Posterior vena cava (tissue), 2 donors: ENCODE measurements at regions not wholly inside any gene's neighbourhood (a gene's known extent, or its start where the extent isn't known, plus 50 kb on each side); places are given as distances from the start of the nearest gene placed in this dataset.
"Not testable (repeated sequence)": the region's sequence is repeated elsewhere in the genome, so short reads cannot be mapped to it uniquely, and the experiment has no call there.

Experiments
- DNase-seq: peaks from one replicate; pipeline ENCODE4 v3.0.0-alpha.2; 2020; ENCODE audit warnings: low spot score
- intact Hi-C, 2 donors: fragments of 100-400 bp; cut with DNase I; formaldehyde crosslinking; loops; one replicate each; pipeline versions ENCODE4 v1.14.1 to v1.14.2; 2022 to 2023
- donor health status: DM: yes; HTN: yes; CAD: no.
- donor health status: DM: yes; HTN: yes; CAD: no.

DNA sequence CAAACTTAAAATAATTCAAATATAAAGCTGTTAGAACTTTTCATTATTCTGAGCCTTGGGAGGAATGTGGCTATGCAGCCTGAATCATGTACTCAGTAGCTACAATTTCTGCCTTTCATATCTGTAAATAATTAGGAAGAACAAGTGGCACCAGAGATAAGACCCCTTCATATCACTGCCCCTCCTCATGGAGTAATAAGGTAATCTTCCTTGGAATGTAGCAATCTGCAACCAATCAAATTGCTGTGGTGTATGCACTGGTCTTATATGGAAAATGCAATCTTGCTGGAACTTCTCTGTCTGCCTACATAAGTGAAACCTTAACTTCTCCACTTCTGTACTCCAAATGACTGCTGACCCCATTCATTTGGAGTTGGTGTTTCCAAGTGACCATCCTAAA lies 104.4 kb upstream of the VANGL1 start:
- intact Hi-C loops, result no loop called here
- DNase-seq, result no peak

DNA sequence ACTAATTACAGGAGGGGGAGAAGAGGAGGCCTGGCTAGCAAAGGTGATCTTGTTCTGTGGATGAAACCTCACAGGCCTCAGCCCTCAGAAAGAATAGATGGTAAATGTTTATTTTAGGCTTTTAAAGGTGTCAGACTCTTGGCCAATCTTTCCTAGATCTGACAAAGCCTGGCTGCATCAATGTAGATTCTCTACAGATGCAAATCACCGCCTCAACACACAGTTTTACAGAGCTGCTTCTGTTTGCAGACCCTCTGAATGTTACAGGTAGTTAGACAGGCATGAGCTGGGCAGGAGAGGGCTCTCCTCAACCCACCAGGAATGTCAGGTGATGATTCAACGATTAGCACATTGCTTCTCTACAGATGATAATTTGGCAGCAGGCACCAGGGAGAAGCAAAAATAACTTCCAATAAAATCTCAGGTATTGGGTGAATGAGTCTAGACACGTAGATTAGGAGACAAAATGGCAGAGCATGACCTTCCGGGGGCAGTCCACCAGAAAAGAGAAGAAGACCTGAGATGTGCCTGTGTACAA lies 105.4 kb upstream of the VANGL1 start:
- intact Hi-C loops, result no loop called here
- no peak for DNase-seq

DNA sequence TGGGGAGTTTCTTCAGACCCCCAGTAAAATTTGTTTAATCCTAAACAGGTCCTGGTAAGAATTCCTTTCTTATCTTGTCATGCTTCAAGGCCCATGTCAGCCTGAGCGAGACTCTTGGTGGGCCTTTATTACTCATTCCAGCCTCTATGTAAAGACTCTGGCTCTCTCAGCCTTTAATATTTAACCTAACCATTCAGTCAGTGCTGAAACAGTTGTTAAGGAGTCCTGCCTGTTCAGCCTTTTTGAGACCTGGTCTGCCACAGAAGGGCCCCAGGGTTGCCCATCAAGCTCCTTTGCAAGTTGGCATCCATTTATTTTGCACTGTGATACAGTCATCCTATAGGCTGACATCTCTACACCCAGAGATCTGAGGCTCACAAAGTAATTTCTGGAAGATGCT lies 107.7 kb upstream of the VANGL1 start:
- intact Hi-C loops, result no loop called here
- no peak for DNase-seq

DNA sequence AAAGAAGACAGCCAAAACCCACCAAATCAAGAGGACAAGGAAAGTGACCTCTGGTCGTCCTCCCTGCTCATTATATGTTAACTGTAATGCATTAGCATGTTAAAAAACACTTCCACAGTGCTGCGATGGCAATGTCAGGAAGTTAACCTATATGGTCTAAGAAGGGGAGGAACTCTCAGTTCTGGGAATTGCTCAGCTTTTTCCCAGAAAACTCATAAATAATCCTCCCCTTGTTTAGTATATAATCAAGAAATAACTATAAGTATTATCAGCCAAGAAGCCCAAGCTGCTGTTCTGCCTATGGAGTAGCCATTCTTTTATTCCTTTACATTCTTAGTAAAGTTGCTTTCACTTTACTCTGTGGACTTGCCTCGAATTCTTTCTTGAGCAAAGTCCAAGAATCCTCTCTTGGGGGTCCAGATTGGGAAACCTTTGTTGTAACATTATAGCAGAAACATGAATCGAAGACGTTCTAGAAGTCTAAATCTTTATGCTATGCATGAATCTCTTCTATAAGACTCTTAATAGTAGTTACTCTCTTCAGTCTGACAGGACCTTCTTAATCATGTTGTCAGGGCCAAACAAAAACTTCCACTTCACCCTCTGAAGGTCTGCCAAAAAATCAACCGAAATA lies 110.0 kb upstream of the VANGL1 start:
- no peak for DNase-seq
- intact Hi-C loops, result no loop called here

DNA sequence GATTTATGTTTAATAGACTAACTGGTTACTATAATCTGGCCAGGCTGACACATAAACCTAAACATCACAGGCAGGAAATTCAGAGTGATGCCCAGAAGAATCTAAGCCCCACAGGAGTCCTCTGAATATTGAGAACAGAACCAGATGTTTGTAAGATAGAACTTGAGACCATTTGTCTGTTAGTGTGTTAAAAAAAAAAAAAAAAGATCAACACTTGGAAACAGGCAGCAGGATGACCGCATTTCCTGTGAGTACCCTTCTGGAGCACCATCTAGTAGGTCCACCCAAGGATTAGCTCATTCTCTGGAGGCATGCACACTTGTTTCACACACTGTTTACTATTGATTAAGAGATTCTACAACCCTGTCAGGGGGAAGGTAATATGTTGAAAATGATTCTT lies 111.4 kb upstream of the VANGL1 start:
- DNase-seq, result no peak
- intact Hi-C loops, result no loop called here

DNA sequence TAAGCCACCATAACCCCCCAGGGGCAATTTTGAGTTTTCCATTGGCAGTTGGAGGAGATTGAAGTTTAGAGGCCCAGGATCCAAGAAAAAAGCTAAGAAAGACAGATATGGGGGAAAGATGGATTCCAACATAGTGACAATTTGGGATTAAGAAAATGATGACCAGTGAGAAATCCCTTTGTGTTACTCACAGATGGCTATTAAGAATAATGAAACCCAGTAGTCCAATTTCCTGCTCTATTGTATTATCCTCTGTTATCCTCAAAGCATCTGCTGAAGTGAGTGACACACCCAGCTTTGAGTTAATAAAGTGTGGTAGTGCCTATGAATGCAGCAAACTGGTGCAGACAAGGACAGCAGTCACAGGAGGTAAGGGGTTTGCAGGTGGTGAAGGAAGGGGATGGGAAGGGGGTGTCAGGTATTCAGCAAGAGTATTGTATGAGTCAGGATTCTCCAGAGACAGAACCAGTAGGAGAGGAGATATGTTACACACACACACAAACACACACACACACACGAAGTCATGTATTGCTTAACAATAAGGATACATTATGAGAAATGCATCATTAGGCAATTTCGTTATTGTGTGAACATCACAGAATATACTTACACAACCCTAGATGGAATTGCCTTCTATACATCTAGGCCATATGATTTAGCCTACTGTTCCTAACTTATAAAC lies 112.4 kb upstream of the VANGL1 start:
- DNase-seq, result no peak
- intact Hi-C loops, result no loop called here

DNA sequence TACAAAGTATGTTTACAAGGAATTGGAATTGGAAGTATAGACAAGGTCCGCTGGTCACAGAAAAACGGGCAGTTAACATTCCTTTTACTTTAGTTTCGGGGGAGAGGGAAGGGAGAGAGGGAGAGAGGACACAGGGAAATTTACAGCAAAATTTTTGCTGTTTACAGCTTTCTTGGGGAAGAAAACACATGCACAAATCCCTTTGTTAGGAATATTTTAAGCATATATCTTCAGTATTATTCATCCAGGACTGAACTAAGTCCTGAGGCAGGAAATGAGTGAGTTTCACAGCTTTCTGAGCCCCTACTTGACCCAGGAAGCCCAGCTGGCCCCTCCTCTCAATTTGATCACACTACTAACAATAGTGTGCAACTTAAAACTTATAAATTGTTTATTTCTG lies 113.4 kb upstream of the VANGL1 start:
- DNase-seq, intact Hi-C loops: not testable (repeated sequence)

DNA sequence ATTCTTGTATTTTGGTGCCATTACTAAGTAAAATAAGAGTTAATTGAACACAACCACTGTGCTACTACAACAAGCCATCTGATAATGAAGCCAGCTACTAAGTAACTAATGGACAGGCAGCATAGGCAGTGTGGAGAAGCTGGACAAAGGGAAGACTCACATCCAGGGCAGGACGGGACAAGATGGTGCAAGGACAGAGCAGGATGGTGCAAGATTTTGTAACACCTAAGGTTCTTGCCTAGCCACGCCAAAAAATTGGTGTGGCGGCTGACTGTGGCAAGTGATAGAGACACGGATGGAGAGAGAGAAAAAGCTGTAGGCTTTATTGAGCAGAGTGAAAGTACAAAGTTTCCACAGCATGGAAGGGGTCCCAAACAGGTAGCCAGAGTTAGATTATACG lies 114.0 kb upstream of the VANGL1 start:
- intact Hi-C loops, result no loop called here

DNA sequence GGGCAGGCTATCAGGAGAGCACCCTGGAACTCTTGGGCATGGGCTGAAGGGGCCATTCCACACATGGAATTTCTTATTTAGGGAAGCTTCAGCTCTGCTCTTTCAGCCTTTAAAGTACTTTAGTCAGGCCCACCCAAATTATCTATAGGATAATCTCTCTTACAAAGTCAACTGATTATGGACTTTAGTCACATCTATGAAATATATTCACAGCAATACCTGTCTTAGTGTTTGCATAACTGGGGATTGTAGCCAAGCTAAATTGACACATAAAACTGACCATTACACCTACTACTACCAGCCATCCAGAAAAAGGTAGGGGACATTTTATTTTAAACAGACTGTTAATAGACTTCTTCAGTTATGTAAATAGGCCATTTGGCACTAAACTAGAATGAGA lies 114.9 kb upstream of the VANGL1 start:
- no peak for DNase-seq
- intact Hi-C loops, result no loop called here

More for the DNA sequence above, 114.0 kb upstream of the VANGL1 start:
- no peak for DNase-seq

DNA sequence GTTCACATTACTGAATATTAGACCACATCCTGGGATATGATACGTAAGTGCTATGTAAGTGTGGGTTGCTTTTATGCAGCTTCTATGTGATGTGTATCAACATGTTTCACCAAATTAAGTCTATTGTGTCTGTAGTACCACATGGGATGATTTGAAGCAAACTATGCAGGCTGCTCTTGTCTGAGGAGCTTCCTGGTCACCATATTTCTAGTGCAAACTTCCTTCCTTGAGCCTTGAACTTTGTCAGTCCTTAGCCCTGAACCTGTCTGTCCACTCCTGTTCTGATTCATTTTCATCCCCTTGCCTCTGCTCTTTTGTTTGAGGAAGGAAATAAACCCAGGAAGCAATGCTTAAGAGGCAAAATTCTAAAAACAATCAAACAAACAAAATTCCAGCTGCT lies 117.5 kb upstream of the VANGL1 start:
- no peak for DNase-seq
- intact Hi-C loops, result no loop called here

DNA sequence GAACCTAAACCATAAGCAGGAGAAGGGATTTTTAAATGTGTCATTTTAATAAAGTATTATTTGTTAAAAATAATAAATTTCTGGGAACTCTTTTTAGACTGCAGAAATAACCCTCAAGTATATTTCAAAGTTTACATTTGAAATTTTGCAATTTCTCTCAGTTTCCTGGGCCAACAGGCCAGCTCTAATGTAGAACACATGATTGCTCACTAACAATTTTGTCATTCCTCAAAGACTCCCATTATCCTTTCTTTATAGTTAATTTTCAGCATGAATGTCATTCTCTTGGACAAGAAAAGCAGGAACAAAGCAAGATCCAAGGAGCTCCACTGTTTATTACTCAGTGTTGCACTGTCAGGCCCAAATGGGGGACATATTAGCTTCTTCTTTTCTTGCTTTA lies 119.4 kb upstream of the VANGL1 start:
- no peak for DNase-seq

DNA sequence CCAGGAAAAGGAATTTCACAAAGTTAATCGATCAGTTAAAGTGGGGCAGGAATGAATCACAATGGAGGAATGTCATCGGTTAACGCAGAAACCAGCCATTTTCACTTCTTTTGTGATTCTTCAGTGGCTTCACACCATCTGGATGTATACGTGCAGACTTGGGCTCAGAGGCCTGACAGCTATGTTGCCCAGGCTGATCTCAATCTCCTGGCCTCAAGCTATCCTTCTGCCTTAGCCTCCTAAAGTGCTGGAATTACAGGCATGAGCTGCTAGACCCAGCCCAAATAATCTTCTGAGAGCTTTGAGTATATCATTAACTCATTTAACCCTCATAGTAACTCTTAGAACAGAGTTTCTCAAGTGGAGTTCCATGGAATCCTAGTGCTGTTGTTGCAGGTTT lies 126.5 kb upstream of the VANGL1 start:
- DNase-seq, result no peak
- intact Hi-C loops, result no loop called here

More for the DNA sequence above, 119.4 kb upstream of the VANGL1 start:
- intact Hi-C loops, result no loop called here

DNA sequence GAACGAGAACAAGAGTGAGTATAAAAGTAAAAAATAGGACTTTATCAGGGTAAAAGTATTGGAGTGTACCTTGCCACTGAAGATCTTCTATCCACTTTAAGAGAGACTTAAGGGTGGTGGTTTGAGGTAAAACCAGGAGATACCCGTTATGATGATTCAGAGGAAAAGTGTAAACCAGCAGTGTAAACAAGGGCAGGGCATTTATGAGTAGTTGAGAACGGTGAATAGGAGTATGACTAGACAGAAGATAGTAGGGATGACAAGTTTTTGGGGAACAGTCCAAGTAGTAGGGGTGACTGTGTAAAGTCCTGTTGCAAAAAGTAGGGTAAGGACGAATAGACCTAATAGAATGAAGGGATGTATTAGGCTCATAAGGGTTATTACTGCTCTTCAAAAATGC lies 131.5 kb upstream of the VANGL1 start:
- DNase-seq, intact Hi-C loops: not testable (repeated sequence)

DNA sequence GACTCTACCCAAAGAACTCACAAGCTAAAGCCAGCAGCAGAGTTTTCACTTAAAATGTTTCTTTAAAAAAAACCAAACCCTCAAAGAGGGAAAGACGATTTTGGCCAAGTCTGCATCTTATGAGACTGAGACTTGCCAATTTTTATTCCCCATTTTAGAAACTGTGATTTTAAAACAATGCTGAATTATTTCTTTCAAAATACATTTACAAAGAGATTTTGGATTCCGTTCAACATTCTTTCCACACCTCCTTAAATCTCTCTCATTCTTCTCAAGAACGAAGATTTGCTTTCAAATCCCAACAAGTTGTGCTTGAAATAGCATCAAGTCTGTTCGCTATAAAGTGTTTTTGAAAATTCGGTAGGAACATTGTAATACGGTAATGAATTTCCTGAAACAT lies 133.9 kb upstream of the VANGL1 start:
- intact Hi-C loops, result no loop called here
- no peak for DNase-seq

DNA sequence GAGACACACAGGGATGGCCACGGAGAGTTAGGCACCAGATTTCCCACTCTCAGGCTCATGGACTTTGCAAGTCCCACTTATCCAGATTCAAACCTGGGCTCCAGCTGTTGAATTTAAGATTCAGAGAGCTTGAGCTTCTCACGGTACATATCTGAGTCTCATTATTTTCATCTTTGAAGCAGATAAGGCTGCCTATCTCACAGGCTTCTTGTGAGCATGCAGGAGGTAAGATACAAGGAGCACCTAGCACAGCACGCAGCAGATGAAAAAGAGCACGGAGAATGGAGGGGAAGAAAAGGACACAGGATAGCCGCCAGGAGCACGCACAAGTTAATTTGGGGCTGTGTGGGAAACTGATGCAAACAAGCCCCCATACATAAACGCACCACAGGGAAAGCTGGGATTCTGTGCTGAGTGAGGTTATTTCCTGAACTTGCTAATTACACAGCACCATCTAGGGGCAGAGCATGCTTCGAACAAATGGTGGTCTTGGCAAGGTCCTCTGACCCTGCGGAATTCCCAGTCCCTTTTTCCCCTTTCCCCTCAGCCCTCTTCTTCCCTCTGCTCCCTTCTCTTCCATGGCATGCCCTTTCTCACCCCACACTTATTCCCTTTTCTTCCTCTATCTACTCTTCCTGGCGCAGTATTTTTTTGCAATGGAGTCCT lies 134.7 kb upstream of the VANGL1 start:
- no peak for DNase-seq
- intact Hi-C loops, result no loop called here

DNA sequence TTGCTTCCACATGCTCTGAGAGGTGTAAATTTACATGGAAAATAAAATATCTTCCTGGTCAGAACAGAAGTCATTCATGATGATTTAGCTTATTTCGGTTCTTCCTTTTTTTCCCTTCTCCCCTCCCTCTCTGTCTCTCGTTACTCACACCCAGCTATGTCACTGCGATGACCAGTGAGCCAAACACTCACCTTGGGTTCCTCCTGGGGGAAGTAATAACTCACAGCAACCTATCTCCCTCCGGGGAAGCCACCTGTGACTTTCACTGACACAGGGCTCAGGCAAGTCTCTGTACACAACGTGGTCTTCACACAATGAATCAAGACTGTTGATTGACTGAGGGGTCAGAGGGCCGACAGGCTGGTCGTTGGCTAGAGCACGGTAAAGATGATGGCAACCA lies 135.3 kb upstream of the VANGL1 start:
- no peak for DNase-seq
- intact Hi-C loops, result no loop called here

DNA sequence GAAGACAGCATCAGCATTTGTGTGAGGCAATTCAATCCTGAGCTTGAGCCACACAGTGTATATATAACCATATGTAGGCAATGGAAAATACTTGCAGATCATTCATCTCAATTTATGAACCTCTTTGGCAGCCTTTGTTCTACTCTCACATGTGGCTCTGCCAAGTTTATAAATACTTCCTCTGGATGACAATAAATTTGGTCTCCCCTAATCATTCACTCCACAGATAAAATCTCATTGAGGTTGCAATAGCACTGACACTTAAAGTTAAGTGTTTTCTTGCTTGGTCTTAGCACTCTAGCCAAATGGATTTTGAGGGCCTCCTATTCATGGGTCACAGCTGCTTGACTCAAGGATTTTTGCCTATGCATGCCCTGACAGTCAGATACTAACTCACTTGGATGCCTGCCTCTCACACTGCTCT lies 136.6 kb upstream of the VANGL1 start:
- no peak for DNase-seq
- intact Hi-C loops, result no loop called here

DNA sequence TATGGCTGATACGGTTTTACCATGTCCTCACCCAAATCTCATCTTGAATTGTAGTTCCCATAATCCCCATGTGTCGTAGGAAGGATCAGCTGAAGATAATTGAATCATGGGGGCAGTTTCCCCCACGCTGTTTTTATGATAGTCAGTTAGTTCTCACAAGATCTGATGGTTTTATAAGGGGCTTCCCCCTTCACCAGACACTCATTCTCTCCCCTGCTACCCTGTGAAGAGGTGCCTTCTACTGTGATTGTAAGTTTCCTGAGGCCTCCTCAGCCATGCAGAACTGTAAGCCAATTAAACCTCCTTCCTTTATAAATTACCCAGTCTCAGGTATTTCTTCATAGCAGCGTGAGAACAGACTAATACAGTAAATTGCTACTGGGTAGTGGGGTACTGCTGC lies 139.6 kb upstream of the VANGL1 start:
- intact Hi-C loops, DNase-seq: not testable (repeated sequence)

DNA sequence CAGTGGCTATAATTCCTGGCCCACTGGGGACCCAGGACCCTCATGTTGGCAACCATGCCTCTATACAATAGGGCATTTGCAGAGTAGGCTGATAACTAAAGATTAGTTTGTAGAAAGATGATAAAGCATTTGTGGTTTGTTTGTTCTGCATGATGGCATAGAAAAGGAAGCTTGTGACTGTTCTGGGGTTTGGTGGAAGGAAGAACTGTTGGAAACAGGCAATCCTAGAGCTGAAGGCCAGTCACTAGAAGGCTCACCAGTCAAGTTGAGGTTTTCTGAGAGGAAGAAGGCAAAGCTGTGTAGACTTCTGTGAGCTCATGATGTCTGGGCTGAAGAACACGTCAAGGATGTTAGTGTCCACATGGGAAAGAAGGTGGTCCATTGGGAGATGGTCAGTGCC lies 140.3 kb upstream of the VANGL1 start:
- no peak for DNase-seq
- intact Hi-C loops, result no loop called here

DNA sequence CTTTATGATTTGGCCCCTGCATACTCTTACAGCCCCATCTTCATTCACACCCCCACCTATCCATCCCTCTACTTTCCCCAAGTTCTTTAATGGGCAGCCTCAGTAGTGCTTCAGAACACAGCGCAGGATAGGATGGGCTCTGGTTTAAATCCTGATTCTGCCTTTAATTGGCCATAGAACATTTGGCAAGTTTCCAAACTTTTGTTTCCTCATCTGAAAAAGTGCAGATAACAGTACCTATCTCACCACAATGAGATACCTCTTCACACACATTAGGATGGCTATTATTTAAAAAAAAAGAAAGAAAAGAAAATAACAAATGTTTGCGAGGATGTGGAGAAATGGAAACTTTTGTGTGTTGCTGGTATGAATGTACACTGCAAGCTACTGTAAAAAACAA lies 142.5 kb upstream of the VANGL1 start:
- intact Hi-C loops, result no loop called here
- no peak for DNase-seq
